ENCODE measurements at regions not wholly inside any gene's neighbourhood (a gene's known extent, or its start where the extent isn't known, plus 50 kb on each side); places are given as distances from the start of the nearest gene placed in this dataset.

- Histone ChIP-seq H3K4me1 (no peaks in the 10 kb centered on the region), H3K9me3 (no peaks in the 10 kb centered on the region), H3K36me3 (no peaks in the 10 kb centered on the region), H3K4me3 (ENCODE audit: low read depth, low read length) (no peak overlapping the region), H3K27me3 (no peaks in the 10 kb centered on the region)
- no peak for DNase-seq
- TF ChIP-seq CTCF (IDR thresholded peaks at IDR 0.05; ENCODE audit: low read depth, low read length) = no peak
Measured at GRCh38 chr9:16082796-16083195, 530.0 kb downstream of the CCDC171 start.

GRCh38 chr9:16085167-16085726 is 532.4 kb downstream of the CCDC171 start:
- DNase-seq = no peak
- no peak for TF ChIP-seq CTCF (IDR thresholded peaks at IDR 0.05; ENCODE audit: low read depth, low read length)
- no peaks in the 10 kb centered on the region for H3K4me1 ChIP-seq

GRCh38 chr9:16090907-16091629 is 538.2 kb downstream of the CCDC171 start:
- H3K4me1 ChIP-seq = no peaks in the 10 kb centered on the region
- no peaks in the 10 kb centered on the region for H3K27me3 ChIP-seq
- no peak for TF ChIP-seq CTCF (IDR thresholded peaks at IDR 0.05; ENCODE audit: low read depth, low read length)
- H3K4me3 ChIP-seq (ENCODE audit: low read depth, low read length) = no peak overlapping the region
- H3K36me3 ChIP-seq = no peaks in the 10 kb centered on the region
- H3K9me3 ChIP-seq = no peaks in the 10 kb centered on the region
- DNase-seq = no peak

More at GRCh38 chr9:16085167-16085726, 532.4 kb downstream of the CCDC171 start:
- Histone ChIP-seq H3K36me3 (no peaks in the 10 kb centered on the region), H3K9me3 (no peaks in the 10 kb centered on the region), H3K4me3 (ENCODE audit: low read depth, low read length) (no peak overlapping the region), H3K27me3 (no peaks in the 10 kb centered on the region)

- no peaks in the 10 kb centered on the region for H3K27me3 ChIP-seq
- peak; percentile 29 for DNase-seq
- no peak overlapping the region for H3K4me3 ChIP-seq (ENCODE audit: low read depth, low read length)
- H3K36me3 ChIP-seq = no peaks in the 10 kb centered on the region
- no peaks in the 10 kb centered on the region for H3K9me3 ChIP-seq
- H3K4me1 ChIP-seq = no peaks in the 10 kb centered on the region
- no peak for TF ChIP-seq CTCF (IDR thresholded peaks at IDR 0.05; ENCODE audit: low read depth, low read length)
Measured at GRCh38 chr9:16092142-16093091, 539.6 kb downstream of the CCDC171 start.

GRCh38 chr9:16098306-16098705 is 545.5 kb downstream of the CCDC171 start:
- Histone ChIP-seq H3K4me1 (no peaks in the 10 kb centered on the region), H3K27me3 (no peaks in the 10 kb centered on the region), H3K9me3 (no peaks in the 10 kb centered on the region), H3K4me3 (ENCODE audit: low read depth, low read length) (no peak overlapping the region), H3K36me3 (no peaks in the 10 kb centered on the region)
- no peak for DNase-seq
- TF ChIP-seq CTCF (IDR thresholded peaks at IDR 0.05; ENCODE audit: low read depth, low read length) = no peak

Measured in BE2C (cell line).